ENCODE measurements at regions not wholly inside any gene's neighbourhood (a gene's known extent, or its start where the extent isn't known, plus 50 kb on each side); places are given as distances from the start of the nearest gene placed in this dataset.

DNA sequence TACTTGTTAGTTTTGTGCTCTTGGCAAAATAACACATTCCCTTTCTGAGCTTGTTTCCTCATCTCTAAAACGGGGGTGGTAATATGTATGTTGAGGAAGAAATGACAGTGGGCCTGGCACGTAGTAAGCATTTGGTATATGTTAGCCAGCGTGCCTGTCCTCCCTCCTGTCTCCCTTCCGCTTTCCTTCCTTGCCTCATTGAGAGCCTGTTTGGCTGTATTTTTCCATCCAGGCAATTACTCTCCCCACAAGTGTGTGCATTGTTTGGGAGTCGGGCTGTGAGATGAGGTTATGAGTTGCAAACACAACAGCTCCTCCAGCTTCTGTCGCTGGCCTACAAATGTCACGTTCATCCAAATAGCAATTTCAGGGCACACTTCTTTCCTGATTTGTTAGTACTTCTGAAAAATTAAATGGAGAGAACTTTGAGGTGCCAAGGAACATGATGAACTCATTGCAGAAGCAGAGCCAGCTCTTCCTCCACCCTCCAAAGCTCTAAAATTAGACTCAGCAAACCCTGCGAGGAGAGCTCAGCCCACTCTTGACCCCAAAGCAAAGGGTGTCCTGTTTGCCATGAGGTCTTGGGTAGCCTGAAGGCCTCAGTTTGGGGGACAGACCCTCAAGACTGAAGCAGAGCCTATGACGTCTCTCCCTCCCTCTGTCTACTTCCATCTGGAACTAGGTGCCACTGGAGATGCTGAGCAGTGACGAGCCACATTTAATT is 50.7 kb upstream of the TOX2 start:
- no peak overlapping the region for H3K27ac Mint-ChIP-seq
- H3K4me3 Mint-ChIP-seq: no peak overlapping the region
- peaks cover 10% of the 10 kb centered on the region for H3K27me3 Mint-ChIP-seq
- H3K36me3 Mint-ChIP-seq (ENCODE audit: low read depth): no peaks in the 10 kb centered on the region
- no peaks in the 10 kb centered on the region for H3K4me1 Mint-ChIP-seq (ENCODE audit: low read depth)
- H3K9me3 Mint-ChIP-seq: no peaks in the 10 kb centered on the region

DNA sequence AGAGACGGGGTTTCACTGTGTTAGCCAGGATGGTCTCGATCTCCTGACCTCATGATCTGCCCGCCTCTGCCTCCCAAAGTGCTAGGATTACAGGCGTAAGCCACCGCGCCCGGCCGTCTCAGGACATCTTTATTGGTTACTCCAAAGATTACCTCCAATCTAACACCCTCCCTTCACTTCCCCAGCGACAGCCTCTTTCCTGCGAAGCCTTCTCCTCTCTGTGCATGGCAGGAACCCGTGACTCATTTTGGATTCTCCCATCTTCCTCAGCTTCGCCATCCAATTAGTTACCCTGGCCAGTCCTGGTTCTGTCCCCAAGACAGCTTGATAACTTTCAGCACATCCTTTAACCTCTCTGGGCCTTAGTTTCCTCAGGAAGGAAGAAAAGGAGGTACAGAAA is 51.3 kb upstream of the TOX2 start:
- H3K27ac Mint-ChIP-seq: no peak overlapping the region
- no peaks in the 10 kb centered on the region for H3K9me3 Mint-ChIP-seq
- peaks cover 10% of the 10 kb centered on the region for H3K27me3 Mint-ChIP-seq
- no peaks in the 10 kb centered on the region for H3K4me1 Mint-ChIP-seq (ENCODE audit: low read depth)
- no peak overlapping the region for H3K4me3 Mint-ChIP-seq
- no peaks in the 10 kb centered on the region for H3K36me3 Mint-ChIP-seq (ENCODE audit: low read depth)

DNA sequence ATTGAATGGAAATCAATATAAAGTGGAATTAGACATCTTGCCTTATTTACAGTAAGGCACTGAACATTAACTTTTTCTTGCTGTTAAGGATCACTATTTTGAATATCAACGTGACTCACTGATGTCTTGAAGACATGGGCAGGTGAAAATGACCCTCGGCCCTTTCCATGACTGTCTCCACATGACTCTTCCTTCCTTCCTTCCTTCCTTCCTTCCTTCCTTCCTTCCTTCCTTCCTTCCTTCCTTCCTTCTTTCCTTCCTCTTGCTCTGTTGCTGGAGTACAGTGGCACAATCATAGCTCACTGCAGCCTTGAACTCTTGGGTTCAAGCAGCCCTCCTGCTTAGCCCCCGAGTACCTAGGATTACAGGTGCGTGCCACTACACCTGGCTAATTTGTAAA is 52.2 kb upstream of the TOX2 start:
- H3K4me1 Mint-ChIP-seq (ENCODE audit: low read depth): no peaks in the 10 kb centered on the region
- H3K27me3 Mint-ChIP-seq: peaks cover 10% of the 10 kb centered on the region
- no peak overlapping the region for H3K4me3 Mint-ChIP-seq
- H3K36me3 Mint-ChIP-seq (ENCODE audit: low read depth): no peaks in the 10 kb centered on the region
- no peak overlapping the region for H3K27ac Mint-ChIP-seq
- H3K9me3 Mint-ChIP-seq: no peaks in the 10 kb centered on the region

DNA sequence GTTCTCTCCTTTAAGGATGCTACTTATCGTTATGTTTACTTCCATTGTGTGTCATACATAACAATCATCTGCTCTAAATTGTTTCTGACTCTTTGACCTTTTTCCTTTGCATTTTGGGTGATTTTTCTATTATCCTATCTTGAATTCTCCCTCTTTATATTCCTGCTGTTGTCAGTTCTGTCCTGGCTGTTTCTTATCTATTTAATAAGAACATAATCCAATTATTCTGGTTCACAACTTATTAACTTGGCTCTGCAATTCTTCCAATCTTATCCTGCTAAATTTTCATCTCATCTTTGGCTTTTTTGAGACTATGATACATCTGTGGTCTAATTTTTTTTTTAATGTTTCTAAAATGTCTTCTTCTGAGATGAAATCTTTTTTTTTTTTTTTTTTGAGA is 54.7 kb upstream of the TOX2 start:
- H3K4me3 Mint-ChIP-seq: no peak overlapping the region
- H3K4me1 Mint-ChIP-seq (ENCODE audit: low read depth): no peaks in the 10 kb centered on the region
- H3K9me3 Mint-ChIP-seq: no peaks in the 10 kb centered on the region
- H3K36me3 Mint-ChIP-seq (ENCODE audit: low read depth): no peaks in the 10 kb centered on the region
- H3K27me3 Mint-ChIP-seq: peaks cover 13% of the 10 kb centered on the region
- H3K27ac Mint-ChIP-seq: no peak overlapping the region

DNA sequence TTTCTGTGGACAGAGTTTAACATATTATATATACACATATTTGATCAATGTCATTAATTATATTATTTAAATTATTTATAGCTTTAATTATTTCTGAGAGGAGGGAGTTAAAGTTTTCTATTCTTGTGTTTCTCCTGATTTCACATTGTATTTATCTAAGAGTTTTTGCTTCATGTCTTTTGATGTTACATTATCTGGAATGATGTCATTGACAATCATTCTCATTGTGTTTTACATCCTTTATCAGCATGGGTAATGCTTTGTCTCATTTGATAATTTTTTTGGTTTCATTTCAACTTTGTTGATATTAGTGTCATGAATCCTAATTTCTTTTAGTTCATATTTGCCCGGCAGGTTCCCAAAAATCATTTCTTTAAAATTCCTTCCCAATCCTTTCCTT is 56.7 kb upstream of the TOX2 start:
- Mint-ChIP-seq H3K27ac (peak overlapping the region; percentile 56), H3K4me1 (ENCODE audit: low read depth) (no peaks in the 10 kb centered on the region), H3K4me3 (no peak overlapping the region), H3K27me3 (peaks cover 9% of the 10 kb centered on the region), H3K9me3 (no peaks in the 10 kb centered on the region), H3K36me3 (ENCODE audit: low read depth) (no peaks in the 10 kb centered on the region)

DNA sequence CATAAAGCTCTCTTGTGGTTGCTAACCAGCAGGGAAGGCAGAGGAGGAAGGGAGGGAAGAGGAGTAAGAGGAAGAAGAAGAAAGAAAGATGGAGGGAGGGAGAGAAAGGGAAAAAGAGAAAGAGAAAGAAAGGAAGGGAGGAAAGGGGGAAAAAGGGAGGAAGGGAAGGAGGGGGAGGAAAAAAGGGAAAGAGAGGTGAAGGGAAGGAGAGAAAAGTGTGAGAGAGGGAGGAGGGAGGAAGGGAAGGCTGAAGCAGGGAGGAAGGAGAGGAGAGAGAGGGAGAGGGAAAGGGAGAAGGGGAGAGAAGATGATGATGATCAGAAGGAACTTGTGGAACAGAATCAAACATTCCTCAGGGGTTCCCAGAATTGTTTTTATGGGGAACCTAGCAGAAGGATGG is 57.5 kb upstream of the TOX2 start:
- H3K27ac Mint-ChIP-seq: no peak overlapping the region
- peaks cover 9% of the 10 kb centered on the region for H3K27me3 Mint-ChIP-seq
- no peaks in the 10 kb centered on the region for H3K36me3 Mint-ChIP-seq (ENCODE audit: low read depth)
- no peak overlapping the region for H3K4me3 Mint-ChIP-seq
- no peaks in the 10 kb centered on the region for H3K9me3 Mint-ChIP-seq
- no peaks in the 10 kb centered on the region for H3K4me1 Mint-ChIP-seq (ENCODE audit: low read depth)

DNA sequence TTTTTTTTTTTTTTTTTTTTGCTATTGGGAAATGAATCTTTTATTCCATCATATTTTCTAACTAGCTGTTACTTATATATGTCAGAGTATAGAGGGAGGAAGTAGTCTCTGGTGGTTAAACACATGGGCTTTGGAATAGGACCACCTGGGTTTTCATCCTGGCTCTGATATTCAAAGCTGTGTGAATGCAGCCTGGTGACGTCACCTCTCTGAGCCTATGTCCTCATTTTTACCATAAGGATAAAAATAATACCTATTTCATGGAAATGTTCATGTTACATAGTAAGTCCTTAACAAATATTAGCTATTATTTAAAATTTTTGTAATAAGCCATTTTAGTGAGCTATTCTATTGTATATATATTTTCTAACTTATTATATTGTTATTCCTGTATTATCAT is 58.8 kb upstream of the TOX2 start:
- no peaks in the 10 kb centered on the region for H3K9me3 Mint-ChIP-seq
- H3K4me3 Mint-ChIP-seq: no peak overlapping the region
- no peak overlapping the region for H3K27ac Mint-ChIP-seq
- H3K27me3 Mint-ChIP-seq: peaks cover 5% of the 10 kb centered on the region
- H3K4me1 Mint-ChIP-seq (ENCODE audit: low read depth): no peaks in the 10 kb centered on the region
- H3K36me3 Mint-ChIP-seq (ENCODE audit: low read depth): no peaks in the 10 kb centered on the region

DNA sequence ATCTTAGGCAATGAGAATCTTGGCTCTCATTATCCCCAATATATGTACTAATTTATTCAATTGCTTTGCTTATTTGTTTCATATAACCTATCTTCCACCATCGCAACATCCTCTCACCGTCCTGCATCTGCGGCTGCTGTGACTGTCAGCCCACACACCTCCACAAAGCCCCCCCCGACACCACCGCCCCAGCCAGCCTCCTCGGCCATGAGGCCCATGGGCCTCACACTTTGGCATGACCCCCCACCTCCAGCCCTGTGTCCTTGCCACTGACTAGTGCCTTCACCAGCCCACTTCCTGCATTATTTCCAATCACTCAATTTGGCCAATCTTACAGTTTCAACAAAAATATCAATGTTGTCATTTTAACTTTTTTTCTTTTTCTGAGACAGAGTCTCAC is 60.7 kb upstream of the TOX2 start:
- H3K9me3 Mint-ChIP-seq: no peaks in the 10 kb centered on the region
- H3K4me3 Mint-ChIP-seq: no peak overlapping the region
- no peaks in the 10 kb centered on the region for H3K4me1 Mint-ChIP-seq (ENCODE audit: low read depth)
- no peak overlapping the region for H3K27ac Mint-ChIP-seq
- peaks cover 3% of the 10 kb centered on the region for H3K27me3 Mint-ChIP-seq
- no peaks in the 10 kb centered on the region for H3K36me3 Mint-ChIP-seq (ENCODE audit: low read depth)

DNA sequence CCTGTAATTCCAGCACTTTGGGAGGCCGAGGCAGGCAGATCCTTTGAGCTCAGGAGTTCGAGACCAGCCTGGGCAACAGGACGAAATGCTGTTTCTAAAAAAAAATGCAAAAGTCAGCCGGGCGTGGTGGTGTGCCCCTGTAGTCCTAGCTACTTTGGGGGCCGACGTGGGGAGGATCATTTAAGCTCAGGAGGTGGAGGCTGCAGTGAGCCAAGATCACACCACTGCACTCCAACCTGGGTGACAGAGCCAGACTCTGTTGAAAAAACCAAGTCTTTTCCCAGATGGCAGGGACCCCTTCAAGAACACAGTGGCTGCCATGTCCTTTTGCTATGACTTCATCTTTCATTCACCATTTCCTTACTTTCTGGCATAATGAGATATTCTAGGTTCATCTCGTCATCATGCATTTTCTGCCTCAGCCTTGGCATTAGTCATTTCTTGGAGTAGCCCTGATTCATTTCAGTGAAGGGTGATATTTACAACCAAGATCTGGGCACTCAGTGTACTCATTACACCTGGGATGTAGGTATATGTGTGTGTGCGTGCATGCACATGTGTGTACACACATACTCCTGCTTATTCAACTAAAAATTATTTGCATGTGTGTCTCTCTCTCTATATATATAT is 61.4 kb upstream of the TOX2 start:
- Mint-ChIP-seq H3K27ac (no peak overlapping the region), H3K9me3 (no peaks in the 10 kb centered on the region), H3K4me3 (no peak overlapping the region), H3K27me3 (peaks cover 3% of the 10 kb centered on the region), H3K4me1 (ENCODE audit: low read depth) (no peaks in the 10 kb centered on the region), H3K36me3 (ENCODE audit: low read depth) (no peaks in the 10 kb centered on the region)

DNA sequence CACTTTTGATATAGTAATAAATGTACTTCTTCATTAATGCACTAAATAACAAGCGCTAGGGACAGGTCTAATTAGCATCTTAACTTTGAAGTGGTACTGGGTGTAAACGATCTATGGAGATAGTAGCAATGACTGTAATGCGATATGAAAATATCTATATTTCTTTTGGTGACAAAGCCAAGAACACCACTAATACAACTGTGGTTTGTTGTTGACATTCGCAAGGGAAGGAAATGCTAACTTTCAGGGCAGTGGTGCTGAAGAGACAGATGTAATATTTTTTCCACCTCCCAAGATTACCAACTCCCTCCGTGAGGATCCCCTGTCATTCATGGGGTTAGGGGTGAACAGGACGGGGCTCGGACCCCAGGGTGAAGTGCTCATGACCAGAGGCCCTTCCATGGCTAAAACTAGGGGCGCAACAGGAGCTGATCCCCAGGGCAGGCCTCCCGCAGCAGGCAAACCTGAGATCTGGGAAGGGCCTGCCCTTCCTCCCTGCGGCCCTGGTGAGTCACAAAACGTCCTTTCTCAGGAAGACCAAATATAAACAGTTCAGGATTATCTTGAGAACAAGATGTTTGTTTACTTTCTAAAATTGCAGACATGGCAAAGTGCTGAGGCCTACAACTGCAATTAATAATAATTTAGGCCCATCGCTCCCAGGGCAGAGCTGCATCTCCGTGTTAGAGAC is 65.0 kb upstream of the TOX2 start:
- no peaks in the 10 kb centered on the region for H3K27me3 Mint-ChIP-seq
- no peaks in the 10 kb centered on the region for H3K9me3 Mint-ChIP-seq
- H3K4me3 Mint-ChIP-seq: no peak overlapping the region
- H3K27ac Mint-ChIP-seq: no peak overlapping the region
- H3K4me1 Mint-ChIP-seq (ENCODE audit: low read depth): peaks cover 16% of the 10 kb centered on the region
- H3K36me3 Mint-ChIP-seq (ENCODE audit: low read depth): no peaks in the 10 kb centered on the region

DNA sequence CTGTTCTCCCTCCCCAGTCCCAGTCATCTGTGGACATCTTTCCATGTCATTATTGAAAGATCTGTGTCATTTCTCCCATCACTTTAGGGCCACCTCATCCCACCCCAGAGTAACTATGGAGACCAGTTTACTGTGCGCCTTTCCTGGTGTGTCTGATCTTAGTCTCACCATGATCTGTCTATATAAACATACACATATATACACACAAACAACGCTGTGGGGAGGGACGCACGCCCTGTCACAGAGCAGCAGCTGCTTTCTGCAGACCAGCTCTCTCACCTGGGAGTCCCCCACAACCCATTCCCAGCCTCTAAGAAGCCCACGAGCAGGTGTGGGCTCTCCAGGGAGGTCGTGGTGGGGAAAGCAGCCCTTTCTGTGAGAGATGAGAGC is 68.1 kb upstream of the TOX2 start:
- H3K4me3 Mint-ChIP-seq: no peak overlapping the region

DNA sequence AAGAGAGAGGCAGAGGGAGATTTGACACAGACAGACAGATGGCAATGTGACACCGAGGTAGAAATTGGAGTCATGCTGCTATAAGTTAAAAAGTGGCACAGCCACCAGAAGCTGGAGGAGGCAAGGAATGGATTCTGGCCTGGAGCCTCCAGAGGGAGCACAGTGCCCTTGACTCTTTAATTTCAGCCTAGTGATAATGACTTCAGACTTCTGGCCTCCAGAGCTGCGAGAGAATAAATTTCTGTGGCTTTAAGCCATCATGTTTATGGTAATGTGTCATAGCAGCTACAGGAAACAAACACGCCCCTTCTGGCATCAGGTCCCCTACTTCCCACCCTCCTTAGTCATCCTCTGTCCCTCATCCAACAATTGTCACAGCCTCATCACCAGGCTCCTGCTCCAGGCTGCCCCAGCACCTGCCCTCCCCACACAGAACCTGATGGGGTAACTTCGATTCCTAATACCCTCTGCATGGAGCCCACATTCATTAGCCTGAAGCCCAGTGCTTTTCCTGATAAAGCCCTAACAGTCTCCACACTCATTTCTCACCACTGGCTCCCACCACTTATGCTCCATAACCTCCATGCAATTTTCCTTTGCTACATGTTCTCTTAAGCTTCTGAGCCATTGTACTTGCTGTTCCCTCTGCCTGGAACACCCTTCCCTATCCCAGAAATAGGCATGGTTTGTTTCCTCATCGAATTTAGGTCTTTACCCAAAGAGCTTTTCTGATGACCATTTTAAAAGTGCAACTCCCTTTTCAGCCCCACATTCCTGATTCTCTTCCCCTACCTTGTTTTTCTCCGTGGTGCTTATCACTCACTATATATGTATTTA is 69.7 kb upstream of the TOX2 start:
- Mint-ChIP-seq H3K4me1 (ENCODE audit: low read depth) (peaks cover 26% of the 10 kb centered on the region), H3K4me3 (no peak overlapping the region), H3K9me3 (no peaks in the 10 kb centered on the region)

More for the DNA sequence above, 68.1 kb upstream of the TOX2 start:
- H3K9me3 Mint-ChIP-seq: no peaks in the 10 kb centered on the region
- H3K4me1 Mint-ChIP-seq (ENCODE audit: low read depth): peaks cover 17% of the 10 kb centered on the region
- H3K36me3 Mint-ChIP-seq (ENCODE audit: low read depth): no peaks in the 10 kb centered on the region
- H3K27me3 Mint-ChIP-seq: no peaks in the 10 kb centered on the region
- no peak overlapping the region for H3K27ac Mint-ChIP-seq

DNA sequence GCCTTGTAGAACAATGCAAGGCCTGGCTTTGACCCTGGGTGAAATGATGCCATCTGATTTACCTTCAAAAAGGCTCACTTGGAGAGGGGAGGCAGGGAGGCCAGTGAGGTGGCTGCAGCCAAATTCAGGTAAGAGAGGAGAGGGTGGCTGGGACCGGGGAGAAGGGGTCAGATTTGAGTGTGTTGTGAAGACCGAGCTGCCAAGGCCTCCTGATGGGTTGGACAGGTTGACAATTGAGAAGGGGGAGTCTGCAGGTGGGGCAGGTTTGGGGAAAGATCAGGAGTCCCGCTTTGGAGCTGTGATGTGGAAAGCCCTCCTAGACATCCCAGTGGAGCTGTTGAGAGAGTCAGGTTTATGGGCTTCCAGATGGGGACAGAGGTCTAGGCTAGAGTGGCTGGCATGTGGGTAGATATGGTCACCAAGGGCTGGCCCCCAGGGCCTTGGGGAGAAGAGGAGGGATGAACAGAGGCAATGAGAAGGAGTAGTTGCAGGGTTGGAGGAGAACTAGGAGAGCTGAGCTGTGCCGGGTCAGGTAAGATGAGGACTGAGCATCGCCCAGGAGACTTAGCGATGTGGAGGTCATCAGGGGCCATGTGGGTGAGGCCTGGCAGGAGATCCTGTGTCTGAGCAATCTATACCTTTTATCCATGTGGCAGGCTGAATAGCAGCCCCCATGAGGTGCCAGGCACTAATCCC is 70.5 kb upstream of the TOX2 start:
- H3K27ac Mint-ChIP-seq: no peak overlapping the region
- H3K9me3 Mint-ChIP-seq: no peaks in the 10 kb centered on the region
- H3K4me3 Mint-ChIP-seq: no peak overlapping the region
- peaks cover 34% of the 10 kb centered on the region for H3K4me1 Mint-ChIP-seq (ENCODE audit: low read depth)
- H3K27me3 Mint-ChIP-seq: peaks cover 3% of the 10 kb centered on the region
- H3K36me3 Mint-ChIP-seq (ENCODE audit: low read depth): no peaks in the 10 kb centered on the region

More for the DNA sequence above, 69.7 kb upstream of the TOX2 start:
- H3K36me3 Mint-ChIP-seq (ENCODE audit: low read depth): no peaks in the 10 kb centered on the region
- H3K27me3 Mint-ChIP-seq: no peaks in the 10 kb centered on the region
- H3K27ac Mint-ChIP-seq: no peak overlapping the region

DNA sequence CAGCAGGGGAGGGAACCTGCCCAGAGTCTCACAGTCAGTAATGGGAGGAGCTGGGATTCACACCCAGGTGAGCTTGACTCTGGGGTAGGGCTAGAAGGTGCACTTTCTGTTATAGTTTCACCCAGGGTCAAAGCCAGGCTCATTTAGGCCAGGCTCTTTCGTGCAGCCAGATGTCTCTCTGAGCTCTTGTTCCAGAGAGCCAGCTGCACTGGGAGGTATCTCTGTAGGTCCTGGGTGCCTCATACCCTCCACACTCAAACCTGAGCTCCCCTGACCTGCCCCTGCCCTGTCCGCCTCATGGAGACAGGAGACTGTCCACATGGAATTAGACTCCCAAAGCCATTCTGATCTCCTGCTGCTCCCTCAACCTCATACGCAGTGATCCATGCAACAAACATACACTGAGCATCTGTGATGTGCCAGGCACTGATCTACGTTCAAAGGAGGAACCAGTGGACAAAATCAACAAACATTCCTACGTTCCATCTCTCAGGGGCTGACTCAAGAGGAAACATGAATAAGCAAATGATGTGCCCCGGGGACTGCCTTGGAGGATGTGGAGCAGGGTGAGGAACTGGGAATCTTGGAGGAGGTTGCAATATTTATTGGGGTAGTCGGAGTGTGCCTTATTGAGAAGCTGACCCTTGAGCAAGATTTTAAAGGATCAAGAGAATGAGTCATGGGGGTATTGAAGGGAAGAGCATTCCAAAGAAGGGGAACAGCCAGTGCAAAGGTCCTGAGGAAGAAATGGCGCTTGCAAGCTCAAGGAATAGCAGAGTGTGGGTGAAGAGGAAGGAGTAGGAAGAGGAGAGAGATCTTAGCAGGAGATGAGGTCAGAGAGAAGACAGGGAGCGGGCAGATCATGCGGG is 71.3 kb upstream of the TOX2 start:
- H3K9me3 Mint-ChIP-seq: no peaks in the 10 kb centered on the region
- no peak overlapping the region for H3K27ac Mint-ChIP-seq
- H3K27me3 Mint-ChIP-seq: peaks cover 3% of the 10 kb centered on the region
- no peaks in the 10 kb centered on the region for H3K36me3 Mint-ChIP-seq (ENCODE audit: low read depth)
- H3K4me3 Mint-ChIP-seq: no peak overlapping the region
- peaks cover 42% of the 10 kb centered on the region for H3K4me1 Mint-ChIP-seq (ENCODE audit: low read depth)
